HG03432 (cell line): ENCODE measurements at regions not wholly inside any gene's neighbourhood (a gene's known extent, or its start where the extent isn't known, plus 50 kb on each side); places are given as distances from the start of the nearest gene placed in this dataset.
"Not testable (repeated sequence)": the region's sequence is repeated elsewhere in the genome, so short reads cannot be mapped to it uniquely, and the experiment has no call there.

Experiments used
- ATAC-seq: cut with Tn5 transposase; IDR thresholded peaks from one replicate; pipeline ENCODE4 v1.9.1; 2021; ENCODE audit warnings: mild to moderate bottlenecking, moderate library complexity; ENCODE audit not compliant: unreplicated experiment

GRCh38 chr17:70897446-70897845, 728.1 kb downstream of the KCNJ2 start:
- no peak for ATAC-seq

- no peak for ATAC-seq
These were observed 732.5 kb downstream of the KCNJ2 start for GRCh38 chr17:70901870-70902269.

- ATAC-seq, result no peak
These were observed 736.5 kb downstream of the KCNJ2 start for GRCh38 chr17:70905796-70906195.

- ATAC-seq, result no peak
These were observed 737.5 kb downstream of the KCNJ2 start for GRCh38 chr17:70906808-70907207.

- no peak for ATAC-seq
These were observed 743.6 kb downstream of the KCNJ2 start for GRCh38 chr17:70912716-70913485.

- ATAC-seq, result no peak
These were observed 747.1 kb downstream of the KCNJ2 start for GRCh38 chr17:70916469-70916868.

GRCh38 chr17:70919241-70919640, 749.9 kb downstream of the KCNJ2 start:
- ATAC-seq, result no peak

- no peak for ATAC-seq
These were observed 751.1 kb downstream of the KCNJ2 start for GRCh38 chr17:70920416-70920815.

- no peak for ATAC-seq
These were observed 752.9 kb downstream of the KCNJ2 start for GRCh38 chr17:70922268-70922667.

- no peak for ATAC-seq
These were observed 755.4 kb downstream of the KCNJ2 start for GRCh38 chr17:70924776-70925175.

- no peak for ATAC-seq
These were observed 759.9 kb downstream of the KCNJ2 start for GRCh38 chr17:70929226-70929625.

GRCh38 chr17:70934231-70934630, 764.9 kb downstream of the KCNJ2 start:
- no peak for ATAC-seq

- ATAC-seq, result no peak
These were observed 765.5 kb downstream of the KCNJ2 start for GRCh38 chr17:70934835-70935234.

GRCh38 chr17:70936724-70937123, 767.4 kb downstream of the KCNJ2 start:
- ATAC-seq, result no peak

- ATAC-seq, result no peak
These were observed 769.0 kb downstream of the KCNJ2 start for GRCh38 chr17:70938336-70938735.

- ATAC-seq, result no peak
These were observed 776.1 kb downstream of the KCNJ2 start for GRCh38 chr17:70945386-70945785.

GRCh38 chr17:70947215-70947614, 777.9 kb downstream of the KCNJ2 start:
- no peak for ATAC-seq

- ATAC-seq, result no peak
These were observed 778.6 kb downstream of the KCNJ2 start for GRCh38 chr17:70947636-70948565.

GRCh38 chr17:70953140-70953539, 783.8 kb downstream of the KCNJ2 start:
- ATAC-seq, result not testable (repeated sequence)

GRCh38 chr17:70955441-70955840, 786.1 kb downstream of the KCNJ2 start:
- ATAC-seq, result no peak

- no peak for ATAC-seq
These were observed 787.4 kb downstream of the KCNJ2 start for GRCh38 chr17:70956726-70957125.

- ATAC-seq, result no peak
These were observed 792.0 kb downstream of the KCNJ2 start for GRCh38 chr17:70961341-70961740.
